Choroid plexus epithelial cell (primary cell): ENCODE measurements at regions not wholly inside any gene's neighbourhood (a gene's known extent, or its start where the extent isn't known, plus 50 kb on each side); places are given as distances from the start of the nearest gene placed in this dataset.

ENCODE experiments used
- DNase-seq: peaks from one replicate; pipeline ENCODE4 v3.0.0-alpha.2; 2010; ENCODE audit warnings: low read depth
- H3K4me3 ChIP-seq: 2 replicates; pipeline ENCODE4 v1.5.1; 2011; ENCODE audit warnings: low read depth, mild to moderate bottlenecking, control low read depth, low read length, moderate library complexity
- TF ChIP-seq, protein P1 (sequence below): conservative IDR thresholded peaks from 2 replicates; pipeline ENCODE4 v1.5.1; 2011; ENCODE audit warnings: low read depth, mild to moderate bottlenecking, control low read depth, inconsistent platforms, low read length, moderate library complexity

DNA sequence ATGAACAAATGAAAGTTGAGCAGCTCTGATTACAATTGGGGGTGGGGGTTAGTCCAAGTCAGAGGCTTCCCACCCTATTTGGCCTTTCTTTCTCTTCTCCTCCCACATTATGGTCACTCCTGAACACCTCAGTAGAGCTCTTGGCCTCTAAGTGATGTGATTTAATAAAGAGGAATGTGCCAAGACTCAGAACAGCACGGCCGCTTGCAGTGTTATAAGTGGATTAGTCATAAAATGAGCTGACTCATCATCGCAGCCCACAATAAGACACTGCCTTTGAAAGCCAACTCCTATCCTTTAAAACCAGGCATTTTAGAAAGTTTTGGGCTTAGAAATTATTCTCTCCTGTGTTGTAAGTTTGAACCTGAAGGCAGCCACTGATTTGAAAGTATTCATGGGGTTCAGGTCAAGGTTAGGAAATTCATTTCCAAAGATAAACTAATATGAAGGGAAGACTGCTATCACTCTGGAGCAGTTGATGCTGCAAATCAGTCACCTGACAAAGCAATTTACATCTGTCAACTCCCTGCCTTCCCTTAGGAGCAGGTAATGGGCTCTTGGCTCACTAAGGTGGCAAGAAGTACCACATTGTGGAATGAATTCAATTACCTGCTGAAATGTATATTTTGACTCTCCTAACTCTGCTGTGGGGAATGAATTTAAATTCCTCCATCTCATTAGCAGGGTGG lies 283.6 kb upstream of the NMUR2 start:
- TF ChIP-seq, protein P1, sequence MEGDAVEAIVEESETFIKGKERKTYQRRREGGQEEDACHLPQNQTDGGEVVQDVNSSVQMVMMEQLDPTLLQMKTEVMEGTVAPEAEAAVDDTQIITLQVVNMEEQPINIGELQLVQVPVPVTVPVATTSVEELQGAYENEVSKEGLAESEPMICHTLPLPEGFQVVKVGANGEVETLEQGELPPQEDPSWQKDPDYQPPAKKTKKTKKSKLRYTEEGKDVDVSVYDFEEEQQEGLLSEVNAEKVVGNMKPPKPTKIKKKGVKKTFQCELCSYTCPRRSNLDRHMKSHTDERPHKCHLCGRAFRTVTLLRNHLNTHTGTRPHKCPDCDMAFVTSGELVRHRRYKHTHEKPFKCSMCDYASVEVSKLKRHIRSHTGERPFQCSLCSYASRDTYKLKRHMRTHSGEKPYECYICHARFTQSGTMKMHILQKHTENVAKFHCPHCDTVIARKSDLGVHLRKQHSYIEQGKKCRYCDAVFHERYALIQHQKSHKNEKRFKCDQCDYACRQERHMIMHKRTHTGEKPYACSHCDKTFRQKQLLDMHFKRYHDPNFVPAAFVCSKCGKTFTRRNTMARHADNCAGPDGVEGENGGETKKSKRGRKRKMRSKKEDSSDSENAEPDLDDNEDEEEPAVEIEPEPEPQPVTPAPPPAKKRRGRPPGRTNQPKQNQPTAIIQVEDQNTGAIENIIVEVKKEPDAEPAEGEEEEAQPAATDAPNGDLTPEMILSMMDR, result no peak
- peak; percentile 39 for DNase-seq
- no peak overlapping the region for H3K4me3 ChIP-seq

DNA sequence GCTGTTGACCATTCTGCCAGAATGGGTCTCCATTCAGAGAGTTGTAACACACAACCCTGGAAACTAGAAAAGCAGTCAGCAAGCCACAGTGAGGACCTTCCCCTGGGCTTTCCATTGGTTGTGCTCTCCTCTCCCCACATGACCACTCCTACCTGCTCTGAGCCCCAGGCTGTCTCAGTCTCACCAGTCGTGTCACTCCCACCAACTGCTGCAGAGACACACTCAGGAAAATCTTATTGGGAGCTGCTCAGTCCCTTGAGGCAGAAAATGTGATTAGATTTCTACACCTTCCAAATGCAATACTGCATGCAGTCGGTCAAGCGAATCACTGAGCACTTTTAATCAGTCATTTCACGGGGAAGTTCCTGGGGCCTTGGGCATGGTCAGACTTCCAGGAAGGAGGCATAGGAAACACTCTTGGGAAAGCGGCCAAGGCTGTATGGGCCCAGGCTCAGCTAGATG lies 284.2 kb upstream of the NMUR2 start:
- no peak overlapping the region for H3K4me3 ChIP-seq
- no peak for DNase-seq
- TF ChIP-seq, protein P1, result no peak

DNA sequence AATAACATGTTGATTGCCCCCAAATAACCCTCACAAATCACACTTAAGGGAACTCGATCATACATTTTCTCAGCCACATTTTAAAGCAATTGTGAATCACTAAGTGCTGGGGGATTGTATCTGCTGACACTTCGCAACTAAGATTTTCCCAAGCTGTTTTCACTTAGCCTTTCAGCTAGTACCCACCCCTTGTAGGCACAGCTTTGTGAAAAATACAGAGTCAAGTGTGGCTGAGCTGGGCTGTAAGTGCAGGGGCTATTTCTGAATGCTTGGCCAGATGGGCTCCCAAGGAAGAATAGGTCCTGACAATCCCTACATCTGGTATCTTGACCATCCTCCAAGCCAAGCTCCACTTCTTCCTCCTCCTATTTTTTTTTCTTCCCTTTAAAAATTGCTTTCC lies 289.2 kb upstream of the NMUR2 start:
- H3K4me3 ChIP-seq, result no peak overlapping the region
- TF ChIP-seq, protein P1, result no peak
- DNase-seq, result no peak

DNA sequence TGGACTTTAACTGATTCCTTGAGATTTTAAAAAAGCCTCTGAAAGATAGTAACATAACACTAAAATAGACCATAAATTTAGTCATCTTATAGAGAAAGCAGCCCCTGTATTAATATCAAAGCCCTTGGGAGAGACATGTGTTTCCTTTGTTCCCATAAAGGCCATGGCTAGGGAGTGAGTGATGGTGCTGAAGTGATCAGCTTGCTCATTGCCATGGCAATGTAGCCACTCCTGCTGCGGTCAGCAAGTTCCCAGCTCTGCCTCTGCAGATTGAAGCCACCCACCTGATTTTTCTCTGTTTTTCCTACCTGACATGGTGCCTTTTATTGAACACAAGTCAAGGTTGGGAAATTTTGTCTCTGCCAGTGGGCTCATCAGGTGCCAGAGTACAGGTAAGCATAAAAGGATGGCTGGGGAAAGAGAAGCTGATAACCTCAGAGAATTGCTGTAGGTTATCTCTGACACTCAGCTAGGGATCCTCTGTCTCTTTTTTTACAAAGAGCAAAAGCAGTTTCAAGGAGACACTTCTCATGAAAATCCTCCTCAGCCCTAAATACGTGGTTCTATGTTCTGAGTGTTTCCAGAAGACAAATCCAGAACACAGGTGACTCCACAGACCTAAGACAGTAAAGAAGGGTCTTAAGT lies 296.3 kb upstream of the NMUR2 start:
- TF ChIP-seq, protein P1, result no peak
- no peak overlapping the region for H3K4me3 ChIP-seq
- DNase-seq, result no peak

DNA sequence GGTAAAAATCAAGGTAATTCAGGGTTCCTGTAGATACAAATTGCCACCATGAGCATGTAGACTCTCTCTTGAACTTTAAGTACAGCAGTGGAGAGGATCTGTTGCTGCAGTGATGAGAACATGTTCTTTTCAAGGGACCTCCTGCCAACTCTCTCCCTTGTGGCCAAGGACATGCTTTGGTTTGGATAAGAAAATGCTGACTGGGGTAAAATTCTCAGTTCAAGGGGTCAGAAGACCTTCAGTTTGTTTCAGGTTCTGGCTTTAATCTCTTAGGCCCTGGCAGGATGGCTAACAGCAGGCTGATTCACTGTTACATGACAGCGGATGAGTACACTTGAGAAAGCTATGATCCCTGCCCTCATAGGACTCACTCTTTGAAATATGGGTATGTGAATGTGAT lies 299.2 kb upstream of the NMUR2 start:
- TF ChIP-seq, protein P1, result no peak
- H3K4me3 ChIP-seq, result no peak overlapping the region
- DNase-seq, result no peak

DNA sequence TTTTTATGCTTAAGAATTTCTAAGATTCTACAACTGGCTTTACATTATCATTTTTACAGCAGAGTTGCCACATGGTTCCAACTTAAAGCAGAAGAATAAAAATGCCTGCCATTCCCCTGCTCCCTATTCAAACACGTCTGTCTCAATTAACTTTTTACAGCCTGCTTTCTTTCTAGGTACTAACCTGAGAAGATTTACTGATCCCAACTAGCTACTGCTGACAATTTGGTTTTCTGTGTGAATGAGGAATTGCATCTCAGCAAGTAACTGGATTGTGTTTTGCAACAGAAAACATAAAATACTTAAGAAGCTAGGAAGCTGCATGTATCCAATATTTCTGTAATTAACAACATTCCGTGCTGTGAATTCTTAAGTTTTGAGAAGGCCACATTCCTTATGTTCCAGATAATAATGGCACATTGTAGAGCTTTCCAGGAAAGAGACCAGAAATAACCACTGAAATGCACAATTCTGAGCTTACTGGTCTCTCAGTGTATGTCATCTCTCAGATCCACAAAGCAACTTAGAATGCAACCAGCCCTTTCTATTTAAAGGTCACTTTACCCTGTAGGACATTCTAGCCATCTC lies 306.8 kb upstream of the NMUR2 start:
- DNase-seq, result no peak
- H3K4me3 ChIP-seq, result no peak overlapping the region
- TF ChIP-seq, protein P1, result no peak

DNA sequence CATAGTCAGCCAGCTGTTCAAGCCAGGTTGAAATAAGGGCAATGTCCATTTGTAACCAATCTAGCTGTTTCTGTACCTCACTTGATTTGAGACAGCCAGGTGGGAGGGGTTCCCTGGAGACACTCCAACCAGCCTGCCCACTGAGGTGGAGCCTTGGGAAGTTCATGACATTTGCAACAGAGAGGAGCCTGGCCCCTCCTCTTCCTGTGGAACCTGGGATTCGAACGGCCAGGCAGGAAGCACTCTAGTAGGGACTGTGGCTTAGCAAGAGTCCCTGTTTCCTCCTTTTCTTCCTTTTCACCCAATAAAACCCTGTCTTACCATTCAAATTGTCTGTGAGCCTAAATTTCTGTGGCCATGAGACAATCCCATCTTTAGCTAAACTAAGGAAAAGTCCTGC lies 312.3 kb upstream of the NMUR2 start:
- TF ChIP-seq, protein P1, result no peak
- DNase-seq, result no peak
- H3K4me3 ChIP-seq, result no peak overlapping the region
